ENCODE measurements at regions not wholly inside any gene's neighbourhood (a gene's known extent, or its start where the extent isn't known, plus 50 kb on each side); places are given as distances from the start of the nearest gene placed in this dataset.

DNA sequence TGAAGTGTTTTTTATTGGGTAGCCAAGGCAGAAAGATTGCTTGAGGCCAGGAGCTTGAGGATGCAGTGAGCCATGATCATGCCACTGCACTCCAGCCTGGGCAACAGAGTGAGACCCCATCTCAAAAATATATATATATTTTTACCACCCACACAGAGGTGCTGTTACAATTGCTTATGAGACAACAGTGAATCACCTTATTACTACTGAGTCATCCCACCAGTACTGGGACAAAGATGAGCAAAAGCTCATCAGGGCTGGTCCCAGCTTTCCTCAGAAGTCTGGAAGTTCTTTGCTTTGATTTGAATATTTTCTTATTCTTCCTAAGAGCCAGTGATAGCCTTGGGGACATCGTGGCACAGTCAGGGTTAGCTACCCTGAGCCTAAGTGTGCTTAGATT, 207.7 kb downstream of the SOX2 start:
- TF ChIP-seq, protein P1, sequence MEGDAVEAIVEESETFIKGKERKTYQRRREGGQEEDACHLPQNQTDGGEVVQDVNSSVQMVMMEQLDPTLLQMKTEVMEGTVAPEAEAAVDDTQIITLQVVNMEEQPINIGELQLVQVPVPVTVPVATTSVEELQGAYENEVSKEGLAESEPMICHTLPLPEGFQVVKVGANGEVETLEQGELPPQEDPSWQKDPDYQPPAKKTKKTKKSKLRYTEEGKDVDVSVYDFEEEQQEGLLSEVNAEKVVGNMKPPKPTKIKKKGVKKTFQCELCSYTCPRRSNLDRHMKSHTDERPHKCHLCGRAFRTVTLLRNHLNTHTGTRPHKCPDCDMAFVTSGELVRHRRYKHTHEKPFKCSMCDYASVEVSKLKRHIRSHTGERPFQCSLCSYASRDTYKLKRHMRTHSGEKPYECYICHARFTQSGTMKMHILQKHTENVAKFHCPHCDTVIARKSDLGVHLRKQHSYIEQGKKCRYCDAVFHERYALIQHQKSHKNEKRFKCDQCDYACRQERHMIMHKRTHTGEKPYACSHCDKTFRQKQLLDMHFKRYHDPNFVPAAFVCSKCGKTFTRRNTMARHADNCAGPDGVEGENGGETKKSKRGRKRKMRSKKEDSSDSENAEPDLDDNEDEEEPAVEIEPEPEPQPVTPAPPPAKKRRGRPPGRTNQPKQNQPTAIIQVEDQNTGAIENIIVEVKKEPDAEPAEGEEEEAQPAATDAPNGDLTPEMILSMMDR (IDR thresholded peaks at IDR 0.05; ENCODE audit: low read length): no peak
- no peak for TF ChIP-seq EZH2 (IDR thresholded peaks at IDR 0.05; ENCODE audit: borderline replicate concordance, low read length)

All from OCI-LY1 (cell line).